ENCODE measurements at regions not wholly inside any gene's neighbourhood (a gene's known extent, or its start where the extent isn't known, plus 50 kb on each side); places are given as distances from the start of the nearest gene placed in this dataset.

GRCh38 chr15:94596707-94597106 is 365.3 kb downstream of the MCTP2 start:
- TF ChIP-seq ETS1 (IDR thresholded peaks at IDR 0.05) (no peak), JUNB (IDR thresholded peaks at IDR 0.05; ENCODE audit: unreplicated experiment) (no peak), ZNF462 (CRISPR knock-in tag; IDR thresholded peaks at IDR 0.05) (no peak), EZH2 (IDR thresholded peaks at IDR 0.05; ENCODE audit: low read depth, unreplicated experiment) (no peak), CTCF (conservative IDR thresholded peaks at IDR 0.05; ENCODE audit: low read depth in 2 of 2) (no peak), STAT1 (IDR thresholded peaks at IDR 0.05; ENCODE audit: unreplicated experiment) (no peak), ZNF114 (CRISPR knock-in tag; IDR thresholded peaks at IDR 0.05) (no peak), ZNF331 (CRISPR knock-in tag; IDR thresholded peaks at IDR 0.05; ENCODE audit: low read depth) (no peak), EZH2phosphoT487 (IDR thresholded peaks at IDR 0.05; ENCODE audit: unreplicated experiment) (no peak)
- no peaks in the 10 kb centered on the region for H3K36me3 ChIP-seq (ENCODE audit: insufficient read depth)
- H3K4me1 Mint-ChIP-seq, result no peaks in the 10 kb centered on the region

More at GRCh38 chr15:94596707-94597106, 365.3 kb downstream of the MCTP2 start:
- no peak overlapping the region for H3K4me3 Mint-ChIP-seq
- Histone ChIP-seq H3K4me3 (no peak overlapping the region), H3K4me1 (ENCODE audit: insufficient read depth) (no peaks in the 10 kb centered on the region), H3K4me2 (no peak overlapping the region), H3K27ac (ENCODE audit: low read depth) (no peak overlapping the region), H3K79me2 (replicated peaks; ENCODE audit: insufficient read depth) (no peaks in the 10 kb centered on the region), H2AFZ (no peak overlapping the region), H3K9me2 (ENCODE audit: insufficient read depth) (peaks cover 4% of the 10 kb centered on the region; the same call in 1 of the 2 replicates), H3F3A (replicated peaks; ENCODE audit: low read depth) (no peaks in the 10 kb centered on the region), H3K27me3 (ENCODE audit: insufficient read depth) (no peaks in the 10 kb centered on the region), H4K20me1 (replicated peaks; ENCODE audit: insufficient read depth) (no peaks in the 10 kb centered on the region)
- H3K9me3 Mint-ChIP-seq, result no peaks in the 10 kb centered on the region
- no peak for DNase-seq (ENCODE audit: low spot score)
- peaks cover 2% of the 10 kb centered on the region for H3K27me3 Mint-ChIP-seq (ENCODE audit: insufficient read depth, low read depth, poor library complexity)
- no peak for ATAC-seq
- H3K36me3 Mint-ChIP-seq (ENCODE audit: low read depth), result no peaks in the 10 kb centered on the region
- no peak overlapping the region for H3K27ac Mint-ChIP-seq
